ENCODE measurements at regions not wholly inside any gene's neighbourhood (a gene's known extent, or its start where the extent isn't known, plus 50 kb on each side); places are given as distances from the start of the nearest gene placed in this dataset.

- TF ChIP-seq CTCF (IDR thresholded peaks at IDR 0.05) (no peak), POLR2AphosphoS5 (IDR thresholded peaks at IDR 0.05) (no peak), EP300 (IDR thresholded peaks at IDR 0.05) (no peak), POLR2A (IDR thresholded peaks at IDR 0.05) (no peak)
- Histone ChIP-seq H3K36me3 (no peaks in the 10 kb centered on the region), H3K4me1 (no peaks in the 10 kb centered on the region), H3K4me3 (no peak overlapping the region), H3K27ac (no peak overlapping the region), H3K27me3 (no peaks in the 10 kb centered on the region), H3K9me3 (no peaks in the 10 kb centered on the region)
- ATAC-seq: no peak
Observed at GRCh38 chr12:42792265-42792664, 202.7 kb upstream of the PRICKLE1 start.

DNA sequence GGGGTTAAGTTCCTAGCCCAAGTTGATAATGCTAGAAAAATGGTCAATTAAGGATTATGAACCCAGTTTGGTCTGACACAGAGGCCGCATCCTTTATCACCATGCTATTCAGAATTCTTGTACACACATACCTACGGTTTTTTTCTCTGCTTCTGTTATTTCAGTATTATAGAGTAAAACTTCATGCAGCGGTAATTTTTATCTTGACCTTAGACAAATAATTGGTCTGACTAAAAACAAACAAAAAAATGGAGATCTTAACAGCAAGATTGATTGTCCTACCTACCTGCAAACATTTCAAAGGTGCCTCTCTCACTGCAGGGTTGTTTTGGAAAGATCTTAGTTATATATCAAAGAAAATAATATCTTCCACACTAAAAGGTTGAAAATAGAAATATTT is 201.9 kb upstream of the PRICKLE1 start:
- WGBS, 2 donors (ENCODE audit: low coverage in 1 of 2): 97 to 100% methylated on average over 3 of the region's 3 CpGs
- TF ChIP-seq POLR2A (IDR thresholded peaks at IDR 0.05) (no peak), EP300 (IDR thresholded peaks at IDR 0.05) (no peak), CTCF (IDR thresholded peaks at IDR 0.05) (no peak), POLR2AphosphoS5 (IDR thresholded peaks at IDR 0.05) (no peak)

DNA sequence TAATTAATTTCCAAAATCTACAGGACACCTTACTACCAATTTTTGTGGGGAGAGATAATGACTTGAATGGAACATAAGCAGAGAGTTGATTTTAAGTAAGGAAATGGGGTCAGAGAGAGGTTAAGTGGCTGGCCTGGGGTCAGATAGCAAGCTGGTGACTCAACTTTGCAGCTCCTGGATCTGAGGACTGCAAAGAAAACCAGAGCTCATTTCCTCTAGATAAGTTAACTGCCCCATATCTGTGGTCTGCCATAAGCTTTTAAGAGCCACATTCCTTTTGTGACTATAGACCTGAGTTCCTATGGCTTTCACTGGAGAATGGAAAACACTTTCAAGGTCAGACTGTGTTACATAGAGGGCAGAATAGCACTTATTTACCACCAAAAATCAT is 201.2 kb upstream of the PRICKLE1 start:
- H3K4me3 ChIP-seq: no peak overlapping the region
- TF ChIP-seq POLR2AphosphoS5 (IDR thresholded peaks at IDR 0.05): no peak
- TF ChIP-seq POLR2A (IDR thresholded peaks at IDR 0.05): no peak
- no peak for TF ChIP-seq EP300 (IDR thresholded peaks at IDR 0.05)
- no peak for TF ChIP-seq CTCF (IDR thresholded peaks at IDR 0.05)
- no peak for ATAC-seq
- H3K4me1 ChIP-seq: no peaks in the 10 kb centered on the region
- no peak overlapping the region for H3K27ac ChIP-seq
- no peaks in the 10 kb centered on the region for H3K9me3 ChIP-seq
- no peaks in the 10 kb centered on the region for H3K36me3 ChIP-seq
- no peaks in the 10 kb centered on the region for H3K27me3 ChIP-seq

More for the DNA sequence above, 201.9 kb upstream of the PRICKLE1 start:
- no peak for ATAC-seq
- H3K36me3 ChIP-seq: no peaks in the 10 kb centered on the region
- no peaks in the 10 kb centered on the region for H3K4me1 ChIP-seq
- H3K9me3 ChIP-seq: no peaks in the 10 kb centered on the region
- H3K27me3 ChIP-seq: no peaks in the 10 kb centered on the region
- no peak overlapping the region for H3K27ac ChIP-seq
- H3K4me3 ChIP-seq: no peak overlapping the region

DNA sequence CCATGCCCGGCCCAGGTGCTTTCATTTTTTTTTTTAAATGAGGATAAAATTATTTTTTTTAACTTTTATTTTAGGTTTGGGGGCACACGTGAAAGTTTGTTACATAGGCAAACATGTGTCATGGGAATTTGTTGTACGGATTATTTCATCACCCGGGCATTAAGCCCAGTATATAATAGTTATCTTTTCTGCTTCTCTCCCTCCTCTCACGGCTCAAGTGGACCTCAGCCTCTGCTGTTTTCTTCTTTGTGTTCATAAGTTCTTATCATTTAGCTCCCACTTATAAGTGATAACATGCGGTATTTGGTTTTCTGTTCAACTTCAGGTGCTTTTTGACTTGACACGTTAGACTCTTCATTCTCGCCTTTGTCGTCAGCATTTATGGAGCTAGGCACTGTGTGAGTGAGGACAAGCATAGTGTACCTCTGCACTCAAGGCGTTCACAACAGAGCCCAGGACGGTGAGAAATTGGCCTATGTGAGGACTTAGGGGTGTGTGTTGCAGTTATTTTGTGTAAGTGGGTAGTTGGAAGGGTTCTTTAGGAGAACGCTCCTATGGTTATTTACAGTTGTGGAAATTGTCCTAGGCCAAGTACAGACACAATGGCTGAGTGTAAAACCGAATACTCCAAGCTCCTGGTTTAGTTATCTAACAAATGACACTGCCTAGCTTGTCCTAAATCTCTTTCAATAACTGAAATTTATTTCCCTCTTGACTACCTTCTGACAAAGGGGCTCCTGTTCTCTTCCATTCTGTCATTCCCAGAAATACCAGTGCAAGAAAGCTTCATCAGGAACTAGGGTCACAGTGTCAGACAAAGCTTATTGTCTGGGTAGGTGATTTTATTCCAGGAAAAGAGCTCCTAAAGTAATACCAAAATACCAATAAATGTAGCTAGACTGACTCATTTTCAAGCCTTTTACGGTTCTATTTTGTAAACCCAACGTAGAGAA is 200.5 kb upstream of the PRICKLE1 start:
- Histone ChIP-seq H3K4me3 (no peak overlapping the region), H3K4me1 (no peaks in the 10 kb centered on the region), H3K9me3 (no peaks in the 10 kb centered on the region), H3K36me3 (no peaks in the 10 kb centered on the region), H3K27ac (no peak overlapping the region), H3K27me3 (no peaks in the 10 kb centered on the region)
- TF ChIP-seq CTCF (IDR thresholded peaks at IDR 0.05) (no peak), POLR2AphosphoS5 (IDR thresholded peaks at IDR 0.05) (no peak), POLR2A (IDR thresholded peaks at IDR 0.05) (no peak), EP300 (IDR thresholded peaks at IDR 0.05) (no peak)
- 68 to 80% methylated on average over 8 to 15 of the region's 15 CpGs for WGBS, 2 donors (ENCODE audit: low coverage in 1 of 2)
- no peak for ATAC-seq
